Stimulated activated CD8-positive, alpha-beta memory T cell treated with anti-CD3 and anti-CD28 coated beads, Interleukin-7, amount 100 ng/mL, for 1 hour (primary cell): ENCODE measurements at regions not wholly inside any gene's neighbourhood (a gene's known extent, or its start where the extent isn't known, plus 50 kb on each side); places are given as distances from the start of the nearest gene placed in this dataset.
"Not testable (repeated sequence)": the region's sequence is repeated elsewhere in the genome, so short reads cannot be mapped to it uniquely, and the experiment has no call there.

Source experiments
- DNase-seq, 2 donors: peaks; one replicate each; pipeline ENCODE4 v3.0.0-alpha.2; 2020; ENCODE audit warnings: low read depth in 2 of 2

GRCh38 chr5:177857642-177858200 is 75.0 kb upstream of the FAM153A start:
- not testable (repeated sequence) for DNase-seq

- DNase-seq, result not testable (repeated sequence)
Measured at GRCh38 chr5:177856474-177856873, 73.8 kb upstream of the FAM153A start.

DNA sequence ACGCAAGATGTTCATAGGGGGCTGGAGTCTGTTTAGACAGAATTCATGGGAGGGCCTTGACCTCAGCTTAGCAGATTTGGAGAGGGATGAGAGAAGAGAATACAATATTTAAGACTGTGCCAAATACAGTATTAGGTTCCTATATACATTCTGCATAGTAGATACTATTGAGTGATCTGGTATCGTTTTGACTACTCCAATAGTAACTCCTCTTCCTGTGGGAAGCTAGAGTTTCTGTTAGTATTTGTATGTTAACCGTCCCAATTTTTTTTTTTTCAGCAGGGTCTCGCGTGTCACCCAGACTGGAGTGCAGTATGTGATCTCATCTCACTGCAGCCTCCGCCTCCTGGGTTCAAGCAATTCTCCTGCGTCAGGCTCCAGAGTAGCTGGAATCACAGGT is 65.2 kb upstream of the FAM153A start:
- not testable (repeated sequence) for DNase-seq

DNA sequence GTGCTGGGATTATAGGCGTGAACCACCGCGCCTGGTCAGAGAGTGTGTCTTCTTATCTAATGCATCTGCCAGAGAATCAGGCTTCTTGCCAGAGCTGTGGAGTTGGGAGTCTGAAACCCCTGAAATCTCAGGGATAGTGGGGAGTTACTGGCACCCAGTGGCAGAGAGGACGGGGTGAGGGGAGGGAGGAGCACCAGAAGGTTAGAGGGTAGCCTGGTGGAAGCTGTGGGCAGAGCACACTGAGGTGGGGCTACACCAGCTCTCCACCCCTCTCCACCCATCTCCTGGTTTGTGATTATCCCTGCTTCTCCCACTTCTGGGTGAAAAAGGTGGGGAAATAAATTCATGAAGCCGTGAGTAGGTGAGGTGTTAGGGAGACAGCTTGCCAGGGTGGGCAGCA is 63.9 kb upstream of the FAM153A start:
- DNase-seq, result not testable (repeated sequence)

DNA sequence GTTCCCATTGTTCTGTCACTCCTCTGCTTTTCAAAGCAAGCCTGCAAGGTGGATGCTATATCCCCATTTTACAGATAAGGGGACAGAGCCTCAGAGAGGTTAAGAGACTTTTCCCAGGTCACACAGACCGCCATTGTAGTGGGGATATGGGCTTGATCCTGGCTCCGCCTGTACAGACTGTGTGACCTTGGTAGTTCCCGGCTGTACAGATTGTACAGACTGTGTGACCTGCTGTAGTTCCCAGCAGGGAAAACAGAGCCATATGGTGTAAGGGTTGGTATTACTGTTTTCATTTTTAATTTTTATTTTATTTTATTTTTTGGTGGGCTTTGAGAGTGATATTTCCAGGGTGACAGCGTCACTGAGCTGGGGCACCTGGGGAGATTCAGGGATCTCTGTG is 63.2 kb upstream of the FAM153A start:
- not testable (repeated sequence) for DNase-seq

DNA sequence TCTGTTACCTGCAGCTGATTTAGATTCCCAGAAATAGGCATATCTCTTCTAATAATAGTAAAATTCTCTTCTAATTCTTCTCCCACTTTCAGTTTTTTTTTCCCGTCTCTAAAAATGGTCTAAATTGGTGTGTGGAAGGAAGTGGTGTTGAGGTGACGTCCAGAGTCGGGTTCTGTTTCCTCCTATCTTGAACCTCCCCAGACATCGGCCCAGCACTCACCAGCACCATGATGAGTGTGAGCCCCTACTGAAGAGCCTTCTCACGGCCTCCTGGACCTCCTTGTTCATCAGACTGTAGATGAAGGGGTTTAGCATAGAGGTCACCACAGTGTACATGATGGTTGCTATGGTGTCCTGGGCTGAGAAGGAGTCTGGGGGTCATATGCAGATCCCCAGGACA is 53.5 kb upstream of the FAM153A start:
- not testable (repeated sequence) for DNase-seq
